T-helper 1 cell (primary cell): ENCODE measurements at regions not wholly inside any gene's neighbourhood (a gene's known extent, or its start where the extent isn't known, plus 50 kb on each side); places are given as distances from the start of the nearest gene placed in this dataset.
"Not testable (repeated sequence)": the region's sequence is repeated elsewhere in the genome, so short reads cannot be mapped to it uniquely, and the experiment has no call there.

ENCODE experiments used
- DNase-seq, 5 donors: peaks; one replicate each; pipeline ENCODE4 v3.0.0-alpha.2; 2012 to 2020

GRCh38 chr16:59116744-59117143, 382.6 kb upstream of the GOT2 start:
- DNase-seq, result no peak

- DNase-seq, result no peak
Observed at GRCh38 chr16:59114790-59115189, 380.7 kb upstream of the GOT2 start.

- no peak for DNase-seq
Observed at GRCh38 chr16:59113004-59113670, 379.0 kb upstream of the GOT2 start.

DNA sequence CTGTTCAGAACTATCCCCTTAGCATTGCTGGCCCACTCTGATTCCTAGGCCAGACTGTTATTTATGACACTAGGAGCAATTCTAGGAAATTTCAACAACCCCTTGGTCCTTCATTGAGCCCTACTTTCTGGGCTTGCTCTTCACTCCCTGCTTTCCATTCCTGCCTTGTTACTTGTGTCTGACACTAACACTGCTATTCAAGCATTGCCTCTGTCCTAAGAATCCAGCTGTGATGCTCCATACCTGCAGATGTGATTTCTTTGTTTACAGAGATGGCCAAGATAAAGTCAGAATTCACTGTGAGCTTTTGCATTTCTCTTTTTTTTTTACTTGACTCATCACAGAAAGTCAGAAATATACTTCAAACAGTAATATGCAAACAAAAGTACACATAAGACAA, 377.2 kb upstream of the GOT2 start:
- DNase-seq, result no peak

- DNase-seq, result no peak
Observed at GRCh38 chr16:59108374-59108773, 374.3 kb upstream of the GOT2 start.

DNA sequence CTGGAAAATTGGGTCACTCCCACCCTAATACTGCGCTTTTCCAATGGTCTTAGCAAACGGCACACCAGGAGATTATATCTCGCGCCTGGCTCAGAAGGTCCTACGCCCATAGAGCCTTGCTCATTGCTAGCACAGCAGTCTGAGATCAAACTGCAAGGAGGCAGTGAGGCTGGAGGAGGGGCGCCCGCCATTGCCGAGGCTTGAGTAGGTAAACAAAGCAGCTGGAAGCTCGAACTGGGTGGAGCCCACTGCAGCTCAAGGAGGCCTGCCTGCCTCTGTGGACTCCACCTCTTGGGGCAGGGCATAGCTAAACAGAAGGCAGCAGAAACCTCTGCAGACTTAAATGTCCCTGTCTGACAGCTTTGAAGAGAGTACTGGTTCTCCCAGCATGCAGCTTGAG, 362.6 kb upstream of the GOT2 start:
- DNase-seq, result not testable (repeated sequence)

DNA sequence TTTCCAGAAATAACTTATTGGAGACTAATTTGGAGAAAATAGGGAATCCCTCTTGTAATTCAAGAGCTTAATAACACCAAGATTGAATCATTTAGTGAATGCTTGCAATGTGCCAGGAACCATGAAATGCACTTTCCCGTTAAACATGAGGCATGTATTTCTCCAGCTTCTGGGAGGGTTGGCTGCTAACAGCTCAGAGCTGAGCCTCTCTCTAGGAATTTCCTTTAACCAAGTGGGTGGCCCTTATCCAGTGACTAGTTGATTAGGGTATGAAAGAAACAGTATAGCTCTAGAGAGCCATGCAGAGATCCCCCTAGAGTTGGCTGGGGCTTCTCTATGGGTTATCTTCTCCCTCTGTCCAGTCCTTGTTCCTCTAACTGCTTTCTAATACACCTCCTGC, 356.4 kb upstream of the GOT2 start:
- DNase-seq, result no peak

- no peak for DNase-seq
Observed at GRCh38 chr16:59088431-59088830, 354.3 kb upstream of the GOT2 start.

- no peak for DNase-seq
Observed at GRCh38 chr16:59087641-59088040, 353.5 kb upstream of the GOT2 start.

DNA sequence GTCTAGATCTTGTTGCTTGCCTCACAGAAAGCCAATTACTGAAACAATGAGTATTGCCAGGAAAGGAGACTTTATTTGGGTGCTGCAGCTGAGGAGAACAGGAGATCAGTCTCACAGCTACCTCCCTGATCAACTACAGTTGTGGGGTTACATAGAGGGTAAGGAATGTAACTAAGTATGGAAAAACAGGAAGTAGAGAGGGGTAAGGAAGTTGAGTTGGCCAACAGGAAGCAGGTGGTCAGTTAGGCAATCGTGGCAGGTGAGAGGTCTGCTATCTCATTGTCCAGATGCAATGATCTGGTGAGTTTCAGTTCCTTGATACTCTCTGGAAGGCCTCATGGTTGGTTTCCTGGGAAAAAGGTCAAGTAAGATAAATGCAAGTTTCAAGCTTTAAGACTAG, 333.1 kb upstream of the GOT2 start:
- DNase-seq, result no peak

DNA sequence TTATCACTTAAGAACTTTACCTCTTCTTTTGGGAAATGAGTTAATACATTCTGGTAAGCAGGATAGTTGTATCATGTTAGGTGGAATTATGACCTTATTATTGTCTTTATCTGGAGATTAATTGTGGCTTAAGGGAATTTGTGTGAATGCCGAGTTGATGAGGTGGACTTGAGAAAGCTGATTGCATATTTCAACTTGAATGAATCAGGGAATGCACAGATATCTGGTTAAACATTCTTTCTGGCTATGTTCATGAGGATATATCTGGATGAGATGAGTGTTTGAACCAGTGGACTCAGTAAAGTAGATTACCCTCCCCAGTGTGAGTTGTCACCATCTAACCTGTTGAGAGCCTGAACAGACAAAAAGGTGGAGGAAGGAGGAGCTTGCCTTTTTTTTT, 326.1 kb upstream of the GOT2 start:
- DNase-seq, result no peak

GRCh38 chr16:59058250-59058649, 324.1 kb upstream of the GOT2 start:
- no peak for DNase-seq

- no peak for DNase-seq
Observed at GRCh38 chr16:59053911-59054310, 319.8 kb upstream of the GOT2 start.

DNA sequence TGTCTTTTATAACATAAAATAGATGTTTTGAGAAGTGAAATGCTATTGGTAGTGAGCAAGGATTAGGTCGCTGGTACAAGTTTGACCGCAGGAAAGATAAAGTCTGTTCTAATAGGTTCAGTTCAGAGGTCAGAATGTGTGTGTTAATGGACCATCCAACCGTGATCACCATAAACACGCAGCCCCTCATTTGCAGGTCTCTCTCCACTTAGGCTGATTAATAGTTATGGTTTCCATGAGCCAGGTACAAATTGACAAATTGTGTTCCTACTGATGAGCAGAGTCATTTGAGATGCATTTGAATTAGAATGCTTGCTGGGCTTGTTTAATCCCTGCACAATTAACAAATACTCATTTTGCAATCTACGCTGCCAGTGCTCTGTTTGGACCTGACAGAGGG, 318.1 kb upstream of the GOT2 start:
- no peak for DNase-seq

DNA sequence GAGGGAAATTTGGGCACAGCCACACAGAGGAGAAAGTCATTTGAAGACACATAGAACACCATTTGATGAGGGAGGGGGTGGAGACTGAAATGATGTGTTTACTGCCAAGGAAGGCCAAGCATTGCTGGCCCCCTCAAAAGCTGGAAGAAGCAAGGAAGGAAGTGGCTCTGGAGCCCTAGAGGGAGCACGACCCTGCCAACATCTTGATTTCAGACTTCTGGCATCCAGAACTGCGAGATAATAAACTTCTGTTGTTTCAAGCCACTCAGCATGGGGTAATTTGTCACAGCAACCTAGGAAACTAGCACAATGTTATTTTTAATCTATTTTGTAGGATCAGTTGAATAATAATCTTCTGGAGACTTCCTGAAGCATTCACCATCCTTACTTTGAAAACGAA, 314.8 kb upstream of the GOT2 start:
- no peak for DNase-seq

GRCh38 chr16:59047114-59047513, 313.0 kb upstream of the GOT2 start:
- no peak for DNase-seq

DNA sequence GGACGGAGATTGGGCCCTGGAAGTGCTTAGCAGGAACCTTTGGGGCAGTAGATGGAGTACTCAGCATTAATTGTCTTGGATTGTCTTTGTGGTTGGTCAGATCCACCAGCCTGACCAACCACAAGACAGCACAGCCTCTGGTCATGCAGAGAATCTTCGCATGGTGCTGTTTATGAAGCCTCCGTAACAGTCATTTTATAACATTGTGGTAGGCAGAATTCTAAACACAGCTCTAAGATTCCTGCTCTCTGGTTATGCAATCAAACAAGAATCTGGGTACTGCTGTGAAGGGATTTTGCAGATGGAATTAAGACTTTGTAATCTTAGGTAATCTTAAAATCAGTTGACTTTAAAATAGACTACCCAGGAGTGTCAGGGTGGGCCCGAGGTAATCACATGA, 312.2 kb upstream of the GOT2 start:
- no peak for DNase-seq

DNA sequence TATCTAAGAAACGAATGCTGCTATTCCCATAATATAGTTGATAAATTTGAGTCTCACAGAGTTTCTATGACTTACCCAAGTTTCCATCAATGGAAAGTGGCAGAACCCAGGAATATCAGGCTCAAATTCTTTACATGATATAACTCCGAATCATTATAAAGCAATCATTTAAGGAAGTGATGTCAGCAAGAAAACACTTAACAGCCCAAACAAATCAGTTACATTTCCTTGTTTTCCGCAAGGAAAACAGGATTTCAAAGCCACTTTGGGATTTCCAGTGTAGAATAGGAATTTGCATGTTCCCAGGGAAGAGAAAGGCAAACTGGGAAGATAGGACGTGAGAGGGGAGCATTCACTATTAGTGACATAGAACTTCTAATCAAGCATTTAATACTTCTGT, 311.4 kb upstream of the GOT2 start:
- DNase-seq, result no peak

DNA sequence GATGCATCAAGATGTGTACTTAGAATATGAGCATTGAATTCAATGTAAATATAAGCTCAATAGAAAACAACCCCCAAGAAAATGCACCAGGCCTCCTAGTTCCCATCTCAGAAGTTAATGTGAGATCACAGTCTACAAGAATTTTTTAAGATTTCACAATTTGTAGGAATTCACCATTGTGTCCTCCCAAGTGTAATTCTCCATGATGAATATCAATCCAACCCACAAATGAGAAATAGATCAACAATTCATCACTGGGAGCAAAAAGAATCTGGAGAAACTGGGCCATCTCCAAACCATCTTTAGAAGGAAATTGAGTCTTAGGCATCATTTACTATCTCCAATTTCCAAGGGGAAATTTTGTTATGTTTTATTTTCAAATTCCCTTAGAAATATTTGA, 310.5 kb upstream of the GOT2 start:
- no peak for DNase-seq

DNA sequence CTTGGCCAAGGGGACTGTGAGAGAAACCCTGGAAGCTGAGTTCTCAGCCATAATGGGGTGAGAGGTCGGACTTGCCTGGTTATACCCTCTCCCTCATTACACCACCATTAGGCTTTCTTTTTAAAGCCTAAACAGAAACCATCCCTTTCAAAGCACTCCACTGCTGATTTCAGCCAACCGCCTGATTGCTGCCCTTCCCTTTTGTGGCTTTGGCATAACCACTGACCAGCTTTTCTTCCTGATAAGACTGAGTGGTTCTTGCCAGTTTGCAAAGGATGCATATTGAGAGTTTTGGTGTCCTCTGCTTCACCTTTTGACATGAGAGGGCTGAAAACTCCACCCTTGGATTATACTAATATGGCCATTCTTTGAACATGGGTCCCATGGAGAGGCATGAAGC, 308.2 kb upstream of the GOT2 start:
- DNase-seq, result no peak

DNA sequence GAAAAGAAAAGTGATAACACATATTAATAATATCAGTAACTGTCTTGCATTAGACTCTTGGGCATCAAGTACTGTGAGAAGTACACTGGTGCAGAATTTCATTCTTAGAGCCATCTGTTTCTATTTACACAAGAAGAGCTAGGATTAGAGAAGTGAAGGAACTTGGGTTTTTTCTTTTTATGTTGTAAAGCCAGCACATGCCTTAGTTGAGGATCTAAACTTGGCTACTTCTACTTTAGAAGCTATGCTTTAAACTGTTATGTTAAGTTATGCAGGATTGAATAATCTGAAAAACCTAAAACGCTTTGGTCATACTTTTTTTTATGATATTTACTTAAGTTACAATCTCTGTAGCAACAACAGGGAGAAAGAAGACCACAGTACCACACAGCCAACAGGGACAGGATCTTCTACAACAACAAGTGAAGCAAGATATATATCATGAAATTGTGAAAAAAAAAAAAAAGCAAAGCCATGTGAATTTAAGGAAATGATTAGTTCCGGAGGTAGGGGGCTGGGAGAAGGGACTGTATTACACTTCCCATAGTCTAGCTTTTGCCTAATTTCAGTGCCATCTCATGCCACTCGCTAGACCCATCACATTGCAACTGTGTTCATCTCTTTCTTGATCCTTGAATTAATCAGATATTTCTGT, 305.1 kb upstream of the GOT2 start:
- DNase-seq, result no peak

DNA sequence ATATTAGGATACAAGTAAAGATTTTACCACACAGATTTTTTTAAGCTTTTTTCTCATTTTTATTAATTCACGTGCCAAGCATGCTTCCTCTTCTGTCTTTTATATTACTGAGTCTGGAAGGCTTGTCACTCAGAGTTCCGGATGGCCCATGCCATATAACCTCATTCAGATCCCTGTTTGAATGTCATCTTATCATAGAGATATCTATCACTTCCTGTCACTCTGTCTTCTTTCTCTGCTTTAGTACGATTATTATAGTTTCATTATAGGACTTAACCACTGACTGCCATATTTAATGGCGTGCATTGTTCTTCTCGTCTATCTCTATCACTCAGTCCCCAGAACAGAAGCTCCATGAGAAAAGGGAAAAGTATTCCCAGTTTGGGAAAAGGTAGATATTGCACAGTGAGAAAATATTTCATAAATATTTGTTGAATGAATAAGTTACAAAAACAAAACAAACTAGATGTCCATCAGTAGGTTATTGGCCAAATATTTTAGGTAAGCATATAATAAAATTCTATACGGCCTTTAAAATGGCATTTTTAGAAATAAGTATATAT, 296.9 kb upstream of the GOT2 start:
- DNase-seq, result no peak

DNA sequence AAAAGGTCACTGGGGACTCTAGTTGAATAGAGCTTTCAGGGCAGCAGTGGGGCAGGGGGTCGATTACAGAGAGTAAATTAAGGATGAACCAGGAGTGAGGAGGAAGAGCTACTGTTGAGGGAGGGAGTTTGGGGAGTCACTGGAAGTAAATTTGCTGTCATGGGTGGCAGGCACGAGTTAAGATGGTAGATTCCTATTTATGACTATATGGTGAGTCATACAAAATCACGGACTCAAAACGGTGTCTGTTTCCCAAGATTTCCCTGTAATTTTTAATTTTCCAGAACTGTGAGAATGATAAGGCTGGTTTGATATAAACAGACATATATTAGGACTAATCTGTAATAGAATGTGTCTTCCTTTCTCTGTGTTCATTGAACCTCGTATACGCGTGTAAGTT, 287.6 kb upstream of the GOT2 start:
- DNase-seq, result no peak

DNA sequence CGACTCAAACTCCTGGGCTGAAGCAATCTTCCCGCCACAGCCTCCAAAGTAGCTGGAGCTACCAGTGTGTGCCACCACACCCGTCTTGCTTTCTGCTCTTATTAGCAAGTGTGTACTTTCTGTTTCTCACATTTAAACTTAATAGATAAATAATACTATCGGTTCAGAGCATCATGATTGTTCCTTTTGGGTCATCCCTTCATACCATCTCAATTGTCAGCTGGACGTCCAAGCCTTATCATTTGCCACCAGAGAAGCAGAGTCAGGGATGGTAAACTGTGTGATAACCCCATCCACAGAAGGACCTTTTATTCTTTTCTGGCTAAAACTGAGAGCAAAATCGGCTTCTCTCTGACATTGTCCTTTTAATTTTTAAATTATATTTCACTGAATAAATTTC, 279.8 kb upstream of the GOT2 start:
- DNase-seq, result no peak

DNA sequence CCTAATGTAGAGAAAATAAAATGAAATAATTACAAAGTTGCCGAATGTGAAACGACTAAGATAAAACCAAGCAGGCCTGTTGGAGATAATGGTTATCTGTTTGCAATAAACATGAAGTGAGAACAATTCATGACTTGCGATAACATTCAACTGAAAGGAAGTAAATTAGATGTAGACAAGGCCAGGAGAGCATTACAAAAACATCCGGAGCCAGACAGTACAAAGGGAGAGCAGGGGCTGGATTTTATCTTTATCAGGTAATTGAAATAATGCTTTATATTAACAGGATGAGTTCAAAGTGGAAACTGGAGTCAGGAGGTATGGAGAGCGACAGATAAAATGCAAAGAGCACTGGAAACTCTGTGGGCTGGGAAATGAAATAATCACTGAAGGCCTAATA, 265.6 kb upstream of the GOT2 start:
- no peak for DNase-seq
